AML-193 (cell line): ENCODE measurements at regions not wholly inside any gene's neighbourhood (a gene's known extent, or its start where the extent isn't known, plus 50 kb on each side); places are given as distances from the start of the nearest gene placed in this dataset.
"Not testable (repeated sequence)": the region's sequence is repeated elsewhere in the genome, so short reads cannot be mapped to it uniquely, and the experiment has no call there.

Experiments
- DNase-seq, 2 experiments: peaks; one replicate each; lab custom pipeline; 2025; lab: John Stamatoyannopoulos, UW

GRCh38 chr13:22837980-22838647 is 342.7 kb upstream of the SGCG start:
- no peak for DNase-seq

GRCh38 chr13:22839603-22840530 is 340.9 kb upstream of the SGCG start:
- no peak for DNase-seq

GRCh38 chr13:22846551-22846950 is 334.2 kb upstream of the SGCG start:
- DNase-seq = no peak

- DNase-seq = no peak
These were observed 332.2 kb upstream of the SGCG start for GRCh38 chr13:22848539-22849052.

GRCh38 chr13:22855926-22856325 is 324.9 kb upstream of the SGCG start:
- DNase-seq = no peak

GRCh38 chr13:22858980-22859379 is 321.8 kb upstream of the SGCG start:
- DNase-seq = not testable (repeated sequence)

- not testable (repeated sequence) for DNase-seq
These were observed 321.4 kb upstream of the SGCG start for GRCh38 chr13:22859411-22859810.

- no peak for DNase-seq
These were observed 318.8 kb upstream of the SGCG start for GRCh38 chr13:22861958-22862466.

- DNase-seq = no peak
These were observed 318.3 kb upstream of the SGCG start for GRCh38 chr13:22862478-22862877.

GRCh38 chr13:22866221-22866620 is 314.6 kb upstream of the SGCG start:
- DNase-seq = no peak

GRCh38 chr13:22871231-22871630 is 309.5 kb upstream of the SGCG start:
- no peak for DNase-seq

GRCh38 chr13:22874839-22875238 is 305.9 kb upstream of the SGCG start:
- DNase-seq = no peak

- no peak for DNase-seq
These were observed 303.4 kb upstream of the SGCG start for GRCh38 chr13:22877421-22877820.

GRCh38 chr13:22880741-22881720 is 299.7 kb upstream of the SGCG start:
- no peak for DNase-seq

- DNase-seq = not testable (repeated sequence)
These were observed 298.8 kb upstream of the SGCG start for GRCh38 chr13:22881721-22882608.

GRCh38 chr13:22883262-22883840 is 297.4 kb upstream of the SGCG start:
- no peak for DNase-seq

- no peak for DNase-seq
These were observed 296.8 kb upstream of the SGCG start for GRCh38 chr13:22883956-22884355.

- DNase-seq = not testable (repeated sequence)
These were observed 294.7 kb upstream of the SGCG start for GRCh38 chr13:22886061-22886460.

- DNase-seq = not testable (repeated sequence)
These were observed 291.4 kb upstream of the SGCG start for GRCh38 chr13:22889376-22889775.

- no peak for DNase-seq
These were observed 287.6 kb upstream of the SGCG start for GRCh38 chr13:22893204-22893603.
